H9 (cell line): ENCODE measurements at regions not wholly inside any gene's neighbourhood (a gene's known extent, or its start where the extent isn't known, plus 50 kb on each side); places are given as distances from the start of the nearest gene placed in this dataset.

Source experiments
- DNase-seq: peaks from one replicate; pipeline ENCODE4 v3.0.0-alpha.2; 2017
- H2AFZ ChIP-seq: one replicate; pipeline ENCODE4 v1.6.1; 2013; ENCODE audit warnings: mild to moderate bottlenecking, low read length, control low read depth, moderate library complexity
- H2AK5ac ChIP-seq: 2 replicates; pipeline ENCODE4 v1.6.1; 2013; ENCODE audit warnings: low read length, control low read depth, mixed read lengths; ENCODE audit not compliant: insufficient read length
- H2BK120ac ChIP-seq: one replicate; pipeline ENCODE4 v1.6.1; 2013; ENCODE audit warnings: low read depth, mild to moderate bottlenecking, low read length, control low read depth, inconsistent platforms; ENCODE audit not compliant: poor library complexity, severe bottlenecking
- H2BK12ac ChIP-seq: 2 replicates; pipeline ENCODE4 v1.6.1; 2013; ENCODE audit warnings: low read length, control low read depth, mixed read lengths, low read depth; ENCODE audit not compliant: insufficient read length
- H2BK15ac ChIP-seq: 2 replicates; pipeline ENCODE4 v1.6.1; 2013; ENCODE audit warnings: low read depth, low read length, control low read depth
- H2BK20ac ChIP-seq: one replicate; pipeline ENCODE4 v1.6.1; 2013; ENCODE audit warnings: low read depth, mild to moderate bottlenecking, low read length, control low read depth, inconsistent platforms; ENCODE audit not compliant: poor library complexity, severe bottlenecking
- H2BK5ac ChIP-seq: 2 replicates; pipeline ENCODE4 v1.6.1; 2013; ENCODE audit warnings: low read length, control low read depth, mixed read lengths; ENCODE audit not compliant: insufficient read length
- H3K14ac ChIP-seq: 2 replicates; pipeline ENCODE4 v1.6.1; 2013; ENCODE audit warnings: low read length, control low read depth; ENCODE audit not compliant: insufficient read depth
- H3K18ac ChIP-seq: 2 replicates; pipeline ENCODE4 v1.6.1; 2013; ENCODE audit warnings: low read depth, mild to moderate bottlenecking, mixed read lengths, low read length, control low read depth; ENCODE audit not compliant: insufficient read length
- H3K23ac ChIP-seq: 2 replicates; pipeline ENCODE4 v1.6.1; 2013; ENCODE audit warnings: low read length, control low read depth, mixed read lengths, low read depth; ENCODE audit not compliant: insufficient read length
- H3K23me2 ChIP-seq: 2 replicates; pipeline ENCODE4 v1.6.1; 2013; ENCODE audit warnings: low read depth, mild to moderate bottlenecking, mixed read lengths, low read length, control low read depth; ENCODE audit not compliant: insufficient read length, poor library complexity, severe bottlenecking
- H3K27ac ChIP-seq: 2 replicates; pipeline ENCODE4 v1.5.1; 2013; ENCODE audit warnings: low read length, control low read depth, mixed read lengths, low read depth; ENCODE audit not compliant: insufficient read length
- H3K27me3 ChIP-seq: 2 replicates; pipeline ENCODE4 v1.6.1; 2013; ENCODE audit warnings: low read length, control low read depth, inconsistent platforms; ENCODE audit not compliant: insufficient read depth
- H3K4ac ChIP-seq: 2 replicates; pipeline ENCODE4 v1.6.1; 2013; ENCODE audit warnings: low read depth, mild to moderate bottlenecking, control low read depth, inconsistent platforms, low read length, moderate library complexity
- H3K4me1 ChIP-seq: 2 replicates; pipeline ENCODE4 v1.6.1; 2013; ENCODE audit warnings: low read length, control low read depth, inconsistent platforms; ENCODE audit not compliant: insufficient read depth
- H3K4me2 ChIP-seq: 2 replicates; pipeline ENCODE4 v1.6.1; 2013; ENCODE audit warnings: low read length, control low read depth, mixed read lengths; ENCODE audit not compliant: insufficient read length, insufficient read depth
- H3K56ac ChIP-seq: 2 replicates; pipeline ENCODE4 v1.6.1; 2013; ENCODE audit warnings: low read depth, mild to moderate bottlenecking, mixed read lengths, low read length, control low read depth; ENCODE audit not compliant: insufficient read length
- H3K79me1 ChIP-seq: 2 replicates; pipeline ENCODE4 v1.6.1; 2013; ENCODE audit warnings: low read depth, mild to moderate bottlenecking, moderate library complexity, low read length, control low read depth, inconsistent platforms; ENCODE audit not compliant: insufficient read depth, poor library complexity, severe bottlenecking
- H3K79me2 ChIP-seq: 2 replicates; pipeline ENCODE4 v1.6.1; 2013; ENCODE audit warnings: low read length, control low read depth, inconsistent platforms; ENCODE audit not compliant: insufficient read depth
- H3K9ac ChIP-seq: 2 replicates; pipeline ENCODE4 v1.6.1; 2013; ENCODE audit warnings: low read length, control low read depth, mixed read lengths; ENCODE audit not compliant: insufficient read length; ENCODE audit errors: extremely low read depth
- H3K9me3 ChIP-seq: one replicate; pipeline ENCODE4 v1.6.1; 2013; ENCODE audit warnings: low read depth, low read length, inconsistent platforms; ENCODE audit not compliant: control insufficient read depth
- H3T11ph ChIP-seq: one replicate; pipeline ENCODE4 v1.6.1; 2013; ENCODE audit warnings: mild to moderate bottlenecking, low read length, control low read depth, inconsistent platforms
- H4K20me1 ChIP-seq: one replicate; pipeline ENCODE4 v1.6.1; 2013; ENCODE audit not compliant: control insufficient read depth, insufficient read length, insufficient read depth
- H4K5ac ChIP-seq: 2 replicates; pipeline ENCODE4 v1.6.1; 2013; ENCODE audit warnings: low read depth, mild to moderate bottlenecking, mixed read lengths, low read length, control low read depth; ENCODE audit not compliant: insufficient read length
- H4K8ac ChIP-seq: replicated peaks from 2 replicates; pipeline ENCODE4 v1.6.1; 2013; ENCODE audit warnings: low read length, control low read depth, mixed read lengths, low read depth; ENCODE audit not compliant: insufficient read length
- H4K91ac ChIP-seq: 2 replicates; pipeline ENCODE4 v1.6.1; 2013; ENCODE audit warnings: low read depth, mild to moderate bottlenecking, moderate library complexity, mixed read lengths, low read length, control low read depth; ENCODE audit not compliant: insufficient read length
- H3K27ac Mint-ChIP-seq, 3 experiments: 2 replicates in 2 of 3; 3 replicates in 1 of 3; pipeline ENCODE4 v1.8.0; 2020 to 2021; ENCODE audit warnings: mixed read lengths in 3 of 3, mild to moderate bottlenecking in 1 of 3, moderate library complexity in 1 of 3
- H3K27me3 Mint-ChIP-seq: 2 replicates; pipeline ENCODE4 v1.8.0; 2021; ENCODE audit warnings: low read depth, mild to moderate bottlenecking, moderate library complexity, mixed read lengths
- H3K36me3 Mint-ChIP-seq, 3 experiments: 2 replicates in 2 of 3; 3 replicates in 1 of 3; pipeline ENCODE4 v1.8.0; 2020 to 2021; ENCODE audit warnings: low read depth in 3 of 3, mixed read lengths in 3 of 3; ENCODE audit not compliant: insufficient read depth in 1 of 3
- H3K4me1 Mint-ChIP-seq, 2 experiments: 2 replicates each; pipeline ENCODE4 v1.8.0; 2020; ENCODE audit warnings: mixed read lengths in 2 of 2
- H3K4me3 Mint-ChIP-seq, 2 experiments: 2 replicates in 1 of 2; 3 replicates in 1 of 2; pipeline ENCODE4 v1.8.0; 2020 to 2021; ENCODE audit warnings: mild to moderate bottlenecking in 2 of 2, mixed read lengths in 2 of 2, moderate library complexity in 1 of 2
- H3K9me3 Mint-ChIP-seq, 2 experiments: 2 replicates in 1 of 2; 3 replicates in 1 of 2; pipeline ENCODE4 v1.8.0; 2020; ENCODE audit warnings: mild to moderate bottlenecking in 2 of 2, mixed read lengths in 2 of 2, moderate library complexity in 1 of 2
- WGBS: extraction: QIAGEN DNeasy Blood & Tissue Kit; methylation state at CpG from one replicate; pipeline ENCODE4 v1.1.7; 2013; ENCODE audit warnings: missing lambda C conversion rate, low lambda C conversion rate, mixed read lengths; ENCODE audit not compliant: insufficient read length; ENCODE audit errors: extremely low coverage; 5-methylcytosine and 5-hydroxymethylcytosine counted together
- TF ChIP-seq, protein P1 (sequence below): fragments of 200-600 bp; sonication (generic); conservative IDR thresholded peaks from 3 replicates; pipeline ENCODE4 v1.8.0; 2021; ENCODE audit warnings: antibody characterized with exemption, mild to moderate bottlenecking

DNA sequence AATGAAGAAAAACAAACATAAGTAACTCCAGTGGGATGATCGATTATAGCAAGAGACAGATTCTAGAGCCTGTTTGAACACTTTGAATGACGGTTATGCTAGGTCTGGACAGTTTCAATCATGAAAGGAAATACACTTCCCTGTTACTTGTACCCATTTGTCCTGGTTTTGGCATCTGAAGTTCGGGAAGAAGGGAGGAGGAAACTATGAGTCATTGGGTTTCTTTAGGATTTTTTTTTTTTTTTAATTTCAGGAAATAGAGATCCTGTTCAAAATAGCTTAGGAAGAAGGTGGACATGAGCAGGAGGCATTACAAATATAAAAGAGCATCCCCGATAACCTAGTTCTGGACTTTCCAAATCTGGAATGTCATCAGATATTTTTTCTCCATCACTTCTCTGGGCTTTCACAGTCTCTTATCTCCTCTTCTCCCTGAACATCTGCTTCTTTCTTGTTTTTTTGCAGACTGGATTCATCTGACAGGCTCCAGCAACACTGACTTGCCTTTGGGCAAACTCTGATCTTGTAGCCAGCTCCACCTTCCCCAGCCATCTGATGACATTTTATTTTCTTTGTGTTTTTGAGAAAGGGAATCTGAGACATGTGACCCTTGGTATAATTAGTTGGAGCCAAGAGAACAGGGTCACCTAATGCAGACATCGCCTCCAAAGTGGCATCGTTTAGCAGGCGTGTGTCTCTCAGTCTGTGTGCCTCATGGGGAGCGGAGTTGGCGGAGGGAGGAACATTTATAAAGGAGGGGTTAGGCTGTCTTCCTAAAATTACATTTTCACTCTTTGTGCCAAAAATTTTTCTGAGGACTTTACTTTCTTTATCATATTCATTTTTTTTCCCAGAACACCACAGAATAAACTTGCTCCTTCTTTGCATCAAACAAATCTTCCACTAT, 195.3 kb upstream of the EPHA4 start:
- no peak overlapping the region for H3K4me2 ChIP-seq

More for the DNA sequence above, 195.3 kb upstream of the EPHA4 start:
- H3K9ac ChIP-seq: no peak overlapping the region
- no CpG with 5 or more reads among the region's 9 CpGs for WGBS
- no peak overlapping the region for H3K27ac Mint-ChIP-seq
- no peak overlapping the region for H3K18ac ChIP-seq
- H4K20me1 ChIP-seq: no peaks in the 10 kb centered on the region
- H3K56ac ChIP-seq: no peak overlapping the region
- H2BK15ac ChIP-seq: no peak overlapping the region
- no peak overlapping the region for H4K91ac ChIP-seq
- H3K27me3 ChIP-seq: no peaks in the 10 kb centered on the region
- H2BK20ac ChIP-seq: no peak overlapping the region
- H3K9me3 Mint-ChIP-seq: no peaks in the 10 kb centered on the region
- H3K23ac ChIP-seq: no peak overlapping the region
- no peak overlapping the region for H2AFZ ChIP-seq
- H2BK5ac ChIP-seq: no peak overlapping the region
- H3K27me3 Mint-ChIP-seq: no peaks in the 10 kb centered on the region
- TF ChIP-seq, protein P1, sequence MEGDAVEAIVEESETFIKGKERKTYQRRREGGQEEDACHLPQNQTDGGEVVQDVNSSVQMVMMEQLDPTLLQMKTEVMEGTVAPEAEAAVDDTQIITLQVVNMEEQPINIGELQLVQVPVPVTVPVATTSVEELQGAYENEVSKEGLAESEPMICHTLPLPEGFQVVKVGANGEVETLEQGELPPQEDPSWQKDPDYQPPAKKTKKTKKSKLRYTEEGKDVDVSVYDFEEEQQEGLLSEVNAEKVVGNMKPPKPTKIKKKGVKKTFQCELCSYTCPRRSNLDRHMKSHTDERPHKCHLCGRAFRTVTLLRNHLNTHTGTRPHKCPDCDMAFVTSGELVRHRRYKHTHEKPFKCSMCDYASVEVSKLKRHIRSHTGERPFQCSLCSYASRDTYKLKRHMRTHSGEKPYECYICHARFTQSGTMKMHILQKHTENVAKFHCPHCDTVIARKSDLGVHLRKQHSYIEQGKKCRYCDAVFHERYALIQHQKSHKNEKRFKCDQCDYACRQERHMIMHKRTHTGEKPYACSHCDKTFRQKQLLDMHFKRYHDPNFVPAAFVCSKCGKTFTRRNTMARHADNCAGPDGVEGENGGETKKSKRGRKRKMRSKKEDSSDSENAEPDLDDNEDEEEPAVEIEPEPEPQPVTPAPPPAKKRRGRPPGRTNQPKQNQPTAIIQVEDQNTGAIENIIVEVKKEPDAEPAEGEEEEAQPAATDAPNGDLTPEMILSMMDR: no peak
- no peaks in the 10 kb centered on the region for H3K79me1 ChIP-seq
- H3K4me1 ChIP-seq: no peaks in the 10 kb centered on the region
- no peak for DNase-seq
- H3K4me3 Mint-ChIP-seq: no peak overlapping the region
- H3K23me2 ChIP-seq: no peaks in the 10 kb centered on the region
- H2AK5ac ChIP-seq: no peak overlapping the region
- H4K5ac ChIP-seq: no peak overlapping the region
- no peaks in the 10 kb centered on the region for H3K9me3 ChIP-seq
- no peak overlapping the region for H2BK120ac ChIP-seq
- no peak overlapping the region for H3K14ac ChIP-seq
- no peak overlapping the region for H4K8ac ChIP-seq
- peaks cover 7 to 11% of the 10 kb centered on the region in 2 experiments; a peak in 2 of 4 replicates for H3K4me1 Mint-ChIP-seq
- no peaks in the 10 kb centered on the region for H3K79me2 ChIP-seq
- no peak overlapping the region for H3K27ac ChIP-seq
- H3T11ph ChIP-seq: no peak overlapping the region
- H3K4ac ChIP-seq: no peak overlapping the region
- no peaks in the 10 kb centered on the region for H3K36me3 Mint-ChIP-seq
- H2BK12ac ChIP-seq: no peak overlapping the region
